H9 (cell line): ENCODE measurements at regions not wholly inside any gene's neighbourhood (a gene's known extent, or its start where the extent isn't known, plus 50 kb on each side); places are given as distances from the start of the nearest gene placed in this dataset.

Experiments used
- DNase-seq: peaks from one replicate; pipeline ENCODE4 v3.0.0-alpha.2; 2017
- H2AFZ ChIP-seq: one replicate; pipeline ENCODE4 v1.6.1; 2013; ENCODE audit warnings: mild to moderate bottlenecking, low read length, control low read depth, moderate library complexity
- H2AK5ac ChIP-seq: 2 replicates; pipeline ENCODE4 v1.6.1; 2013; ENCODE audit warnings: low read length, control low read depth, mixed read lengths; ENCODE audit not compliant: insufficient read length
- H2BK120ac ChIP-seq: one replicate; pipeline ENCODE4 v1.6.1; 2013; ENCODE audit warnings: low read depth, mild to moderate bottlenecking, low read length, control low read depth, inconsistent platforms; ENCODE audit not compliant: poor library complexity, severe bottlenecking
- H2BK12ac ChIP-seq: 2 replicates; pipeline ENCODE4 v1.6.1; 2013; ENCODE audit warnings: low read length, control low read depth, mixed read lengths, low read depth; ENCODE audit not compliant: insufficient read length
- H2BK15ac ChIP-seq: 2 replicates; pipeline ENCODE4 v1.6.1; 2013; ENCODE audit warnings: low read depth, low read length, control low read depth
- H2BK20ac ChIP-seq: one replicate; pipeline ENCODE4 v1.6.1; 2013; ENCODE audit warnings: low read depth, mild to moderate bottlenecking, low read length, control low read depth, inconsistent platforms; ENCODE audit not compliant: poor library complexity, severe bottlenecking
- H2BK5ac ChIP-seq: 2 replicates; pipeline ENCODE4 v1.6.1; 2013; ENCODE audit warnings: low read length, control low read depth, mixed read lengths; ENCODE audit not compliant: insufficient read length
- H3K14ac ChIP-seq: 2 replicates; pipeline ENCODE4 v1.6.1; 2013; ENCODE audit warnings: low read length, control low read depth; ENCODE audit not compliant: insufficient read depth
- H3K18ac ChIP-seq: 2 replicates; pipeline ENCODE4 v1.6.1; 2013; ENCODE audit warnings: low read depth, mild to moderate bottlenecking, mixed read lengths, low read length, control low read depth; ENCODE audit not compliant: insufficient read length
- H3K23ac ChIP-seq: 2 replicates; pipeline ENCODE4 v1.6.1; 2013; ENCODE audit warnings: low read length, control low read depth, mixed read lengths, low read depth; ENCODE audit not compliant: insufficient read length
- H3K23me2 ChIP-seq: 2 replicates; pipeline ENCODE4 v1.6.1; 2013; ENCODE audit warnings: low read depth, mild to moderate bottlenecking, mixed read lengths, low read length, control low read depth; ENCODE audit not compliant: insufficient read length, poor library complexity, severe bottlenecking
- H3K27ac ChIP-seq: 2 replicates; pipeline ENCODE4 v1.5.1; 2013; ENCODE audit warnings: low read length, control low read depth, mixed read lengths, low read depth; ENCODE audit not compliant: insufficient read length
- H3K27me3 ChIP-seq: 2 replicates; pipeline ENCODE4 v1.6.1; 2013; ENCODE audit warnings: low read length, control low read depth, inconsistent platforms; ENCODE audit not compliant: insufficient read depth
- H3K4ac ChIP-seq: 2 replicates; pipeline ENCODE4 v1.6.1; 2013; ENCODE audit warnings: low read depth, mild to moderate bottlenecking, control low read depth, inconsistent platforms, low read length, moderate library complexity
- H3K4me1 ChIP-seq: 2 replicates; pipeline ENCODE4 v1.6.1; 2013; ENCODE audit warnings: low read length, control low read depth, inconsistent platforms; ENCODE audit not compliant: insufficient read depth
- H3K4me2 ChIP-seq: 2 replicates; pipeline ENCODE4 v1.6.1; 2013; ENCODE audit warnings: low read length, control low read depth, mixed read lengths; ENCODE audit not compliant: insufficient read length, insufficient read depth
- H3K56ac ChIP-seq: 2 replicates; pipeline ENCODE4 v1.6.1; 2013; ENCODE audit warnings: low read depth, mild to moderate bottlenecking, mixed read lengths, low read length, control low read depth; ENCODE audit not compliant: insufficient read length
- H3K79me1 ChIP-seq: 2 replicates; pipeline ENCODE4 v1.6.1; 2013; ENCODE audit warnings: low read depth, mild to moderate bottlenecking, moderate library complexity, low read length, control low read depth, inconsistent platforms; ENCODE audit not compliant: insufficient read depth, poor library complexity, severe bottlenecking
- H3K79me2 ChIP-seq: 2 replicates; pipeline ENCODE4 v1.6.1; 2013; ENCODE audit warnings: low read length, control low read depth, inconsistent platforms; ENCODE audit not compliant: insufficient read depth
- H3K9ac ChIP-seq: 2 replicates; pipeline ENCODE4 v1.6.1; 2013; ENCODE audit warnings: low read length, control low read depth, mixed read lengths; ENCODE audit not compliant: insufficient read length; ENCODE audit errors: extremely low read depth
- H3K9me3 ChIP-seq: one replicate; pipeline ENCODE4 v1.6.1; 2013; ENCODE audit warnings: low read depth, low read length, inconsistent platforms; ENCODE audit not compliant: control insufficient read depth
- H3T11ph ChIP-seq: one replicate; pipeline ENCODE4 v1.6.1; 2013; ENCODE audit warnings: mild to moderate bottlenecking, low read length, control low read depth, inconsistent platforms
- H4K20me1 ChIP-seq: one replicate; pipeline ENCODE4 v1.6.1; 2013; ENCODE audit not compliant: control insufficient read depth, insufficient read length, insufficient read depth
- H4K5ac ChIP-seq: 2 replicates; pipeline ENCODE4 v1.6.1; 2013; ENCODE audit warnings: low read depth, mild to moderate bottlenecking, mixed read lengths, low read length, control low read depth; ENCODE audit not compliant: insufficient read length
- H4K8ac ChIP-seq: replicated peaks from 2 replicates; pipeline ENCODE4 v1.6.1; 2013; ENCODE audit warnings: low read length, control low read depth, mixed read lengths, low read depth; ENCODE audit not compliant: insufficient read length
- H4K91ac ChIP-seq: 2 replicates; pipeline ENCODE4 v1.6.1; 2013; ENCODE audit warnings: low read depth, mild to moderate bottlenecking, moderate library complexity, mixed read lengths, low read length, control low read depth; ENCODE audit not compliant: insufficient read length
- H3K27ac Mint-ChIP-seq, 3 experiments: 2 replicates in 2 of 3; 3 replicates in 1 of 3; pipeline ENCODE4 v1.8.0; 2020 to 2021; ENCODE audit warnings: mixed read lengths in 3 of 3, mild to moderate bottlenecking in 1 of 3, moderate library complexity in 1 of 3
- H3K27me3 Mint-ChIP-seq: 2 replicates; pipeline ENCODE4 v1.8.0; 2021; ENCODE audit warnings: low read depth, mild to moderate bottlenecking, moderate library complexity, mixed read lengths
- H3K36me3 Mint-ChIP-seq, 3 experiments: 2 replicates in 2 of 3; 3 replicates in 1 of 3; pipeline ENCODE4 v1.8.0; 2020 to 2021; ENCODE audit warnings: low read depth in 3 of 3, mixed read lengths in 3 of 3; ENCODE audit not compliant: insufficient read depth in 1 of 3
- H3K4me1 Mint-ChIP-seq, 2 experiments: 2 replicates each; pipeline ENCODE4 v1.8.0; 2020; ENCODE audit warnings: mixed read lengths in 2 of 2
- H3K4me3 Mint-ChIP-seq, 2 experiments: 2 replicates in 1 of 2; 3 replicates in 1 of 2; pipeline ENCODE4 v1.8.0; 2020 to 2021; ENCODE audit warnings: mild to moderate bottlenecking in 2 of 2, mixed read lengths in 2 of 2, moderate library complexity in 1 of 2
- H3K9me3 Mint-ChIP-seq, 2 experiments: 2 replicates in 1 of 2; 3 replicates in 1 of 2; pipeline ENCODE4 v1.8.0; 2020; ENCODE audit warnings: mild to moderate bottlenecking in 2 of 2, mixed read lengths in 2 of 2, moderate library complexity in 1 of 2
- TF ChIP-seq, protein P1 (sequence below): fragments of 200-600 bp; sonication (generic); conservative IDR thresholded peaks from 3 replicates; pipeline ENCODE4 v1.8.0; 2021; ENCODE audit warnings: antibody characterized with exemption, mild to moderate bottlenecking

DNA sequence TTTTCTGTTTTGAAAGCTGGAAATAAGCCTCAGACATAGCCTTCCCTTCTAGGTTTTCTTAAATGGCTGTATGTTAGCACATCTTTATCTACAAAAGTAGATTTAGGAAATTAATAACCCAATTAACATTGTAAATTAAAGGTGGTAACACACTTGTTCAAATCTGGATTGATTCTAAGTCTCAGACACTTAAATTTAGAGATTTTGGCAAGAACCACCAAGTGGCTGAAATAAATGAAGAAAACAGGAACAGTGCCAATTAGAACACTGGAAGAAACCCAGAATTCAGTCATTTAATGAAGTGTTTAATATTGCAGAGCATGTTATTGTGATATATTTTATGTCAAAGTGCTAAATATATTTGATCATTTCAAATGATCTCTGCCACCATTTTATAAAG is 628.2 kb downstream of the USP25 start:
- Mint-ChIP-seq H3K27ac (no peak overlapping the region), H3K4me3 (no peak overlapping the region), H3K27me3 (no peaks in the 10 kb centered on the region), H3K9me3 (peaks cover 6 to 7% of the 10 kb centered on the region in 2 experiments), H3K4me1 (no peaks in the 10 kb centered on the region), H3K36me3 (no peaks in the 10 kb centered on the region; a peak in 2 of 7 replicates)
- no peak overlapping the region for H3K27ac ChIP-seq
- H2BK15ac ChIP-seq: no peak overlapping the region
- no peaks in the 10 kb centered on the region for H4K20me1 ChIP-seq
- H2AFZ ChIP-seq: no peak overlapping the region
- H3K4ac ChIP-seq: no peak overlapping the region
- no peak overlapping the region for H2BK120ac ChIP-seq
- no peaks in the 10 kb centered on the region for H3K4me1 ChIP-seq
- TF ChIP-seq, protein P1, sequence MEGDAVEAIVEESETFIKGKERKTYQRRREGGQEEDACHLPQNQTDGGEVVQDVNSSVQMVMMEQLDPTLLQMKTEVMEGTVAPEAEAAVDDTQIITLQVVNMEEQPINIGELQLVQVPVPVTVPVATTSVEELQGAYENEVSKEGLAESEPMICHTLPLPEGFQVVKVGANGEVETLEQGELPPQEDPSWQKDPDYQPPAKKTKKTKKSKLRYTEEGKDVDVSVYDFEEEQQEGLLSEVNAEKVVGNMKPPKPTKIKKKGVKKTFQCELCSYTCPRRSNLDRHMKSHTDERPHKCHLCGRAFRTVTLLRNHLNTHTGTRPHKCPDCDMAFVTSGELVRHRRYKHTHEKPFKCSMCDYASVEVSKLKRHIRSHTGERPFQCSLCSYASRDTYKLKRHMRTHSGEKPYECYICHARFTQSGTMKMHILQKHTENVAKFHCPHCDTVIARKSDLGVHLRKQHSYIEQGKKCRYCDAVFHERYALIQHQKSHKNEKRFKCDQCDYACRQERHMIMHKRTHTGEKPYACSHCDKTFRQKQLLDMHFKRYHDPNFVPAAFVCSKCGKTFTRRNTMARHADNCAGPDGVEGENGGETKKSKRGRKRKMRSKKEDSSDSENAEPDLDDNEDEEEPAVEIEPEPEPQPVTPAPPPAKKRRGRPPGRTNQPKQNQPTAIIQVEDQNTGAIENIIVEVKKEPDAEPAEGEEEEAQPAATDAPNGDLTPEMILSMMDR: no peak
- H4K91ac ChIP-seq: no peak overlapping the region
- H3K27me3 ChIP-seq: no peaks in the 10 kb centered on the region
- no peak overlapping the region for H4K8ac ChIP-seq
- no peak overlapping the region for H2BK20ac ChIP-seq
- H3K4me2 ChIP-seq: no peak overlapping the region
- DNase-seq: no peak
- no peak overlapping the region for H3K23ac ChIP-seq
- no peak overlapping the region for H3K14ac ChIP-seq
- H3K9ac ChIP-seq: no peak overlapping the region
- H3K23me2 ChIP-seq: no peaks in the 10 kb centered on the region
- H3K79me1 ChIP-seq: no peaks in the 10 kb centered on the region
- H2BK5ac ChIP-seq: no peak overlapping the region
- no peak overlapping the region for H3K56ac ChIP-seq
- no peak overlapping the region for H4K5ac ChIP-seq
- no peak overlapping the region for H2BK12ac ChIP-seq
- no peak overlapping the region for H3K18ac ChIP-seq
- no peak overlapping the region for H2AK5ac ChIP-seq
- no peak overlapping the region for H3T11ph ChIP-seq
- H3K79me2 ChIP-seq: no peaks in the 10 kb centered on the region
- no peaks in the 10 kb centered on the region for H3K9me3 ChIP-seq
